PC-9 (cell line): ENCODE measurements at regions not wholly inside any gene's neighbourhood (a gene's known extent, or its start where the extent isn't known, plus 50 kb on each side); places are given as distances from the start of the nearest gene placed in this dataset.

Experiments
- BruUV-seq: library from RNA; stranded (reverse); fragments of 400-500 nt; replicated peaks from 2 replicates; lab custom pipeline; 2021; lab: Mats Ljungman, UMichigan
- CTCF ChIA-PET: fragments of 300-600 bp; sonication (Branson Sonifier 250); formaldehyde crosslinking; loops from one replicate; lab custom pipeline; 2022; ENCODE audit warnings: antibody characterized with exemption; lab: Charles Lee
- POLR2A ChIA-PET: fragments of 300-600 bp; sonication (Branson Sonifier 250); formaldehyde crosslinking; loops from one replicate; lab custom pipeline; 2022; ENCODE audit warnings: antibody characterized with exemption; ENCODE audit not compliant: unreplicated experiment; lab: Charles Lee
- DNase-seq, 2 experiments: peaks; one replicate each; pipeline versions ENCODE4 v3.0.0 to v3.0.0-alpha.2; 2015 to 2022; ENCODE audit warnings: mixed read lengths in 1 of 2
- H2AFZ ChIP-seq: fragments of 200-600 bp; sonication (generic); 2 replicates; pipeline ENCODE4 v1.8.1; 2017; ENCODE audit warnings: antibody characterized with exemption
- H3F3A ChIP-seq: fragments of 200-600 bp; sonication (generic); 2 replicates; pipeline ENCODE4 v1.8.1; 2017; ENCODE audit warnings: antibody characterized with exemption, mild to moderate bottlenecking, low read depth; ENCODE audit not compliant: insufficient read depth
- H3K27ac ChIP-seq: fragments of 200-600 bp; sonication (generic); 2 replicates; pipeline ENCODE4 v1.6.1; 2016; ENCODE audit warnings: mixed run types
- H3K27me3 ChIP-seq: fragments of 200-600 bp; sonication (generic); 2 replicates; pipeline ENCODE4 v1.6.1; 2016; ENCODE audit warnings: low read depth, mixed run types; ENCODE audit not compliant: insufficient read depth
- H3K36me3 ChIP-seq: fragments of 200-600 bp; sonication (generic); 2 replicates; pipeline ENCODE4 v1.6.1; 2016; ENCODE audit warnings: low read depth, mixed run types
- H3K4me1 ChIP-seq: fragments of 200-600 bp; sonication (generic); replicated peaks from 2 replicates; pipeline ENCODE4 v1.6.1; 2016; ENCODE audit warnings: mixed run types; ENCODE audit not compliant: insufficient read depth
- H3K4me2 ChIP-seq: fragments of 200-600 bp; sonication (generic); 2 replicates; pipeline ENCODE4 v1.6.1; 2017; ENCODE audit warnings: mixed run types
- H3K4me3 ChIP-seq: fragments of 200-600 bp; sonication (generic); 2 replicates; pipeline ENCODE4 v1.6.1; 2016; ENCODE audit warnings: mixed run types
- H3K79me2 ChIP-seq: fragments of 200-600 bp; sonication (generic); 2 replicates; pipeline ENCODE4 v1.6.1; 2017; ENCODE audit warnings: low read depth, mixed run types
- H3K9me2 ChIP-seq: fragments of 200-600 bp; sonication (generic); 2 replicates; pipeline ENCODE4 v1.8.1; 2017; ENCODE audit warnings: mild to moderate bottlenecking; ENCODE audit not compliant: insufficient read depth
- H3K9me3 ChIP-seq: fragments of 200-600 bp; sonication (generic); 2 replicates; pipeline ENCODE4 v1.8.1; 2016; ENCODE audit warnings: low read depth; ENCODE audit not compliant: insufficient read depth
- H4K20me1 ChIP-seq: fragments of 200-600 bp; sonication (generic); 2 replicates; pipeline ENCODE4 v1.8.1; 2017; ENCODE audit not compliant: insufficient read depth
- EZH2 ChIP-seq: fragments of 200-600 bp; sonication (generic); IDR thresholded peaks from 2 replicates; pipeline ENCODE4 v1.8.0; 2017; ENCODE audit warnings: antibody characterized with exemption, low read depth
- intact Hi-C: fragments of 100-400 bp; cut with micrococcal nuclease; formaldehyde crosslinking; loops from one replicate; pipeline ENCODE4 v1.10.0; 2022; ENCODE audit not compliant: unreplicated experiment
- TF ChIP-seq, protein P1 (sequence below): fragments of 200-600 bp; sonication (generic); conservative IDR thresholded peaks from 2 replicates; pipeline ENCODE4 v1.6.1; 2017; ENCODE audit warnings: mixed run types, antibody characterized with exemption, mild to moderate bottlenecking, moderate library complexity

DNA sequence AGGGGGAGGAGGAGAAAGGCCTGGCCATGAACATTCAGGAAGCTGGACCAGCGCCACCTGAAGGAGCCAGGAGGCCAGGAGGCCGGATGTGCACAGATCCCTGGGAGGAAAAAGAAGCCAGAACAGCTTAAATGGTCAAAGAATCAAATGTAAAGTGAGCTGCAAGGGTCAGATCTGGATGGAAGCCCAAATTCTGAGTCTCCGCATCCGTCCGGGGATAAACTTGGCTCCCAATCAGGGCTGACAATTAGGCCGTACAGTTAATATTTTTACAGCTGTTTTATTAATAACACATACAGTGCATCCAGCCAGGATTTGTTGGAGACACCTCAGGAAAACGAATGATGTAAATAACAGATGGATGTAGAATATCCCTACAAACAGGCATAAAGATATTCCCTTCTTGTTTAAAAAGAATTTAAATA is 495.1 kb upstream of the TCF4 start:
- BruUV-seq = no TSS peak
- TF ChIP-seq, protein P1, sequence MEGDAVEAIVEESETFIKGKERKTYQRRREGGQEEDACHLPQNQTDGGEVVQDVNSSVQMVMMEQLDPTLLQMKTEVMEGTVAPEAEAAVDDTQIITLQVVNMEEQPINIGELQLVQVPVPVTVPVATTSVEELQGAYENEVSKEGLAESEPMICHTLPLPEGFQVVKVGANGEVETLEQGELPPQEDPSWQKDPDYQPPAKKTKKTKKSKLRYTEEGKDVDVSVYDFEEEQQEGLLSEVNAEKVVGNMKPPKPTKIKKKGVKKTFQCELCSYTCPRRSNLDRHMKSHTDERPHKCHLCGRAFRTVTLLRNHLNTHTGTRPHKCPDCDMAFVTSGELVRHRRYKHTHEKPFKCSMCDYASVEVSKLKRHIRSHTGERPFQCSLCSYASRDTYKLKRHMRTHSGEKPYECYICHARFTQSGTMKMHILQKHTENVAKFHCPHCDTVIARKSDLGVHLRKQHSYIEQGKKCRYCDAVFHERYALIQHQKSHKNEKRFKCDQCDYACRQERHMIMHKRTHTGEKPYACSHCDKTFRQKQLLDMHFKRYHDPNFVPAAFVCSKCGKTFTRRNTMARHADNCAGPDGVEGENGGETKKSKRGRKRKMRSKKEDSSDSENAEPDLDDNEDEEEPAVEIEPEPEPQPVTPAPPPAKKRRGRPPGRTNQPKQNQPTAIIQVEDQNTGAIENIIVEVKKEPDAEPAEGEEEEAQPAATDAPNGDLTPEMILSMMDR = no peak
- TF ChIP-seq EZH2 = no peak

DNA sequence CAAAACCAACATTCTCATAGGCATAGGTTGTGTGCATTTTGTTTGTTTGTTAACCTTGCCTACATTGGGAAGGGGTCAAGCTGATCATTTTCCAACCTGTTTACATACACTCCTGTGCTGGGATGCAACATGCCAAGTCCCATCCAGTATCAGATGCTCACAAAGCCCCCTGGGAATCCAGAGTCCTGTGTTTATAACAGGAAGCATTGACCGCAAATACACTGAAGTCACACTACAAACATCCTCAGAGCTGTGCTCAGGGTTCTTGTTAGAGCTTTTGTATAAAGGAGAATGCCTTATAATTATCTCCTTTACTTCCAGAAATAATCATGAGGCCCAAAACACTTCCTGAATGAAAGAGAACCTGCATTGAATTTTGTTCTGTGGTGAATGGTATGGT is 488.7 kb upstream of the TCF4 start:
- Histone ChIP-seq H3K36me3 (no peaks in the 10 kb centered on the region), H2AFZ (no peak overlapping the region), H3K9me2 (no peaks in the 10 kb centered on the region), H3K27ac (no peak overlapping the region), H3F3A (no peaks in the 10 kb centered on the region), H3K79me2 (no peaks in the 10 kb centered on the region), H3K27me3 (no peaks in the 10 kb centered on the region), H3K4me2 (no peak overlapping the region), H3K4me1 (no peaks in the 10 kb centered on the region), H3K9me3 (no peaks in the 10 kb centered on the region; the same call in 1 of the 2 replicates), H4K20me1 (no peaks in the 10 kb centered on the region), H3K4me3 (no peak overlapping the region)
- no TSS peak for BruUV-seq
- POLR2A ChIA-PET = no interaction called here
- DNase-seq = no peak
- intact Hi-C loops = no loop called here
- TF ChIP-seq EZH2 = no peak
- TF ChIP-seq, protein P1 = no peak
- CTCF ChIA-PET = no interaction called here

More for the DNA sequence above, 495.1 kb upstream of the TCF4 start:
- Histone ChIP-seq H3F3A (no peaks in the 10 kb centered on the region), H3K36me3 (no peaks in the 10 kb centered on the region), H3K27me3 (no peaks in the 10 kb centered on the region), H4K20me1 (no peaks in the 10 kb centered on the region), H3K4me1 (no peaks in the 10 kb centered on the region), H3K79me2 (no peaks in the 10 kb centered on the region), H3K9me2 (no peaks in the 10 kb centered on the region), H2AFZ (no peak overlapping the region), H3K4me2 (no peak overlapping the region), H3K9me3 (no peaks in the 10 kb centered on the region), H3K27ac (no peak overlapping the region), H3K4me3 (no peak overlapping the region)
- intact Hi-C loops = no loop called here
- no peak for DNase-seq
- CTCF ChIA-PET = no interaction called here
- POLR2A ChIA-PET = no interaction called here

DNA sequence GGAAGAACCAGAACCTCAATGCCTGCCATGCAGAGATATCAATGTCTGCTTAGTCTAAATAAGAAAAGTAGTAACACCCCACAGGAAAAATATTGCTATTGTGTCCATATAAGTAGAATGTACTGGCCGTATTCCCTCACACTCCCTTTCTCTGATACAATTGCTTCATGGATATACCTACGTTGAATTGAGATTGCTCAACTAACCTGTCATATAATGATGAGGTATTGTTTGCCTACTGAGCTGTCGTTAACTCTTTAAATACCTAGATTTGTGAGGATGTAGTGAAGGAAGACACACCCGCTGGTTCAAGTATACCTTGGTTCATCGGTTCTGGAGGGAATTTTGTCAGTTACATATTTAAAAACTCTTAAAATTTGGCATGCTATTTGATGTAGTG is 480.7 kb upstream of the TCF4 start:
- ChIA-PET POLR2A (no interaction called here), CTCF (no interaction called here)
- Histone ChIP-seq H3K27ac (no peak overlapping the region), H3K36me3 (no peaks in the 10 kb centered on the region), H3K4me3 (no peak overlapping the region), H3K79me2 (no peaks in the 10 kb centered on the region), H3K4me2 (no peak overlapping the region), H3K9me3 (no peaks in the 10 kb centered on the region), H3K4me1 (0 out of 2 replicates have a peak, but pooled peaks cover 8% of the 10 kb centered on the region), H3K9me2 (no peaks in the 10 kb centered on the region; the same call in 1 of the 2 replicates), H2AFZ (no peak overlapping the region), H3K27me3 (no peaks in the 10 kb centered on the region), H4K20me1 (no peaks in the 10 kb centered on the region), H3F3A (no peaks in the 10 kb centered on the region)
- TF ChIP-seq, protein P1 = no peak
- TF ChIP-seq EZH2 = no peak
- intact Hi-C loops = no loop called here
- no peak for DNase-seq
- no TSS peak for BruUV-seq
